ENCODE measurements at regions not wholly inside any gene's neighbourhood (a gene's known extent, or its start where the extent isn't known, plus 50 kb on each side); places are given as distances from the start of the nearest gene placed in this dataset.
A peak's percentile ranks its signal among the peaks of the same experiment; 100 is the strongest.

DNA sequence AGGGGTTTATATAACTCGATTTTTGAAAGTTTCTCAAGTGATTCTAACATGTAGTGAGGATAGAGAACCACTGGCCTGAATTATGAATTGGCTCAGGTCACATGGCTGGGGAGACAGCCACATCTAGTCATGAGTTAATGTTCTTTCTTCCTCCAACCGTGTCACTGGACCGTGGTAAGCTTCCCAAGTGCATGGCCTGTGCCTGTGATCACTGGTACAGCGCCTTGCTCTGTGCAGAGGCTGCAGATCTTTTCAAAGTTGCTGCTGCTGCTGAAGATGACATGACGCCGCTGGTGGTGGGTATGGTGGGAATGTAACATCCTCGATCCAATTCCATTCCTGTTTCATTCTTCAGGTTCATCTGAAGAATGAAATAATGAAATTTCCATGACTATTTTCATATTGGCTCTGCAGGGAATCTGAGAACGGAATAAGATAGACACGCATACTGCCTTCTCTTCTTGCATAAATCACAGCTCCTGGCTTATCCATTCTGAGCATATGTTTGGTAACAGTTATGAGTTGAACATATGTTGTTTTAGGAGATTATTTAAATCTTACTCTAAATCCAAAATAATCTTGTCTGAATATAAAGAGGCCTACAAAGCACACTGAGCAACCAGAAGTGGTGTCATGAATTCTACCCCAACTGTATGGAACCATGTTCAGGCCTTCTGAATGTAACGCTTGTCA lies 100.5 kb upstream of the THSD7B start:
- no peaks in the 10 kb centered on the region for H4K20me1 ChIP-seq
- no peak for TF ChIP-seq Cebpa-rat (IDR thresholded peaks at IDR 0.05)
- no peaks in the 10 kb centered on the region for H3K27me3 ChIP-seq
- no peak overlapping the region for H3K27ac ChIP-seq
- H3K9ac ChIP-seq, result no peak overlapping the region
- H3K9me3 ChIP-seq (replicated peaks in 1 of 11), result peaks cover 0 to 6% (median 0%) of the 10 kb centered on the region in 11 experiments; a peak in 1 of 22 replicates
- no peaks in the 10 kb centered on the region for H3K36me3 ChIP-seq
- no peak overlapping the region for H3K4me2 ChIP-seq
- H3K4me3 ChIP-seq, result no peak overlapping the region
- peaks cover 0 to 9% (median 6%) of the 10 kb centered on the region in 10 experiments; a peak in 13 of 20 replicates for H3K4me1 ChIP-seq

GRCh38 chr2:136658201-136658600 lies 107.1 kb upstream of the THSD7B start:
- Histone ChIP-seq H3K9ac (no peak overlapping the region), H3K9me3 (replicated peaks in 1 of 11) (no peaks in the 10 kb centered on the region), H3K27ac (no peak overlapping the region), H3K4me2 (no peak overlapping the region), H3K27me3 (no peaks in the 10 kb centered on the region), H3K4me1 (no peaks in the 10 kb centered on the region), H3K4me3 (no peak overlapping the region), H4K20me1 (no peaks in the 10 kb centered on the region), H3K36me3 (no peaks in the 10 kb centered on the region)
- TF ChIP-seq Cebpa-rat (IDR thresholded peaks at IDR 0.05), result no peak; a peak in 1 of 22 replicates

- no peak overlapping the region for H3K4me2 ChIP-seq
- no peak overlapping the region for H3K4me3 ChIP-seq
- no peak overlapping the region for H3K9ac ChIP-seq
- no peaks in the 10 kb centered on the region for H3K9me3 ChIP-seq (replicated peaks in 1 of 11)
- no peak for TF ChIP-seq Cebpa-rat (IDR thresholded peaks at IDR 0.05)
- H3K4me1 ChIP-seq, result no peaks in the 10 kb centered on the region
- H3K27me3 ChIP-seq, result no peaks in the 10 kb centered on the region
- no peaks in the 10 kb centered on the region for H3K36me3 ChIP-seq
- H4K20me1 ChIP-seq, result no peaks in the 10 kb centered on the region
- H3K27ac ChIP-seq, result no peak overlapping the region
These were observed 111.5 kb upstream of the THSD7B start for GRCh38 chr2:136653861-136654260.

GRCh38 chr2:136651456-136652010 lies 113.8 kb upstream of the THSD7B start:
- Histone ChIP-seq H3K9me3 (replicated peaks in 1 of 11) (no peaks in the 10 kb centered on the region), H3K9ac (no peak overlapping the region), H3K36me3 (no peaks in the 10 kb centered on the region), H3K4me3 (no peak overlapping the region), H3K4me2 (no peak overlapping the region), H4K20me1 (no peaks in the 10 kb centered on the region), H3K27ac (no peak overlapping the region), H3K27me3 (no peaks in the 10 kb centered on the region), H3K4me1 (no peaks in the 10 kb centered on the region)
- no peak for TF ChIP-seq Cebpa-rat (IDR thresholded peaks at IDR 0.05)

DNA sequence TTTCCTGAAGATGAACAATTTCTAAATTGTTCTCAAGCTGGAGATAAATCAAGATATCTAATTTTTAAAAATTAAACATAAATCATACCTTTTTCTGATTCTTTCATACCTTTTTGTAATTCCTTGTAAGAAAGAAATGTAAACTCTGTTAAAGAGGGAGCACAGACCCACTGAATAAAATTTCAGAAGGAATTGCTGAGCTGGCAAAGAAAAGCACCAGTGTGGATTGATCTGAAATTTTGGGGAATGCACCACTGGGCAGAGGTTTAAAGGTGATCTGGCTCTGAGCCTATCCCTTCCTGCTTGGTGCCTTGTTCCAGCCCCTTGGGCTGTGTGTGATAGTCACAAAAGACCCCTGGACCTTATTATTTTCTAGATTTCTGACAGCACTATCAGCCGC lies 118.3 kb upstream of the THSD7B start:
- no peak overlapping the region for H3K4me2 ChIP-seq
- H3K4me1 ChIP-seq, result peaks cover 0 to 8% (median 0%) of the 10 kb centered on the region in 10 experiments; a peak in 4 of 20 replicates
- no peak for TF ChIP-seq Cebpa-rat (IDR thresholded peaks at IDR 0.05)
- H3K9ac ChIP-seq, result no peak overlapping the region
- H3K9me3 ChIP-seq (replicated peaks in 1 of 11), result no peaks in the 10 kb centered on the region
- no peak overlapping the region for H3K4me3 ChIP-seq
- H3K27ac ChIP-seq, result no peak overlapping the region
- no peaks in the 10 kb centered on the region for H3K27me3 ChIP-seq
- no peaks in the 10 kb centered on the region for H3K36me3 ChIP-seq
- no peaks in the 10 kb centered on the region for H4K20me1 ChIP-seq

- Histone ChIP-seq H3K4me2 (peak overlapping the region in 3 of 11 experiments; percentile 0 to 19 (median 6); a peak in 3 of 22 replicates), H3K36me3 (no peaks in the 10 kb centered on the region), H3K4me1 (peaks cover 0 to 8% (median 0%) of the 10 kb centered on the region in 10 experiments; a peak in 4 of 20 replicates), H3K27ac (no peak overlapping the region), H3K4me3 (no peak overlapping the region), H4K20me1 (no peaks in the 10 kb centered on the region), H3K9ac (no peak overlapping the region), H3K27me3 (no peaks in the 10 kb centered on the region), H3K9me3 (replicated peaks in 1 of 11) (no peaks in the 10 kb centered on the region)
- no peak for TF ChIP-seq Cebpa-rat (IDR thresholded peaks at IDR 0.05)
These were observed 120.0 kb upstream of the THSD7B start for GRCh38 chr2:136645236-136645828.

- TF ChIP-seq Cebpa-rat (IDR thresholded peaks at IDR 0.05), result no peak
- H3K27me3 ChIP-seq, result no peaks in the 10 kb centered on the region
These were observed 125.7 kb upstream of the THSD7B start for GRCh38 chr2:136639651-136640050.

GRCh38 chr2:136638193-136638592 lies 127.2 kb upstream of the THSD7B start:
- no peak for TF ChIP-seq Cebpa-rat (IDR thresholded peaks at IDR 0.05)

More at GRCh38 chr2:136639651-136640050, 125.7 kb upstream of the THSD7B start:
- no peaks in the 10 kb centered on the region for H3K36me3 ChIP-seq
- H3K9me3 ChIP-seq (replicated peaks in 1 of 11), result peaks cover 0 to 7% (median 0%) of the 10 kb centered on the region in 11 experiments; a peak in 4 of 22 replicates
- no peak overlapping the region for H3K27ac ChIP-seq
- H3K4me3 ChIP-seq, result no peak overlapping the region
- no peaks in the 10 kb centered on the region for H4K20me1 ChIP-seq
- H3K4me1 ChIP-seq, result no peaks in the 10 kb centered on the region
- no peak overlapping the region for H3K9ac ChIP-seq
- H3K4me2 ChIP-seq, result no peak overlapping the region

DNA sequence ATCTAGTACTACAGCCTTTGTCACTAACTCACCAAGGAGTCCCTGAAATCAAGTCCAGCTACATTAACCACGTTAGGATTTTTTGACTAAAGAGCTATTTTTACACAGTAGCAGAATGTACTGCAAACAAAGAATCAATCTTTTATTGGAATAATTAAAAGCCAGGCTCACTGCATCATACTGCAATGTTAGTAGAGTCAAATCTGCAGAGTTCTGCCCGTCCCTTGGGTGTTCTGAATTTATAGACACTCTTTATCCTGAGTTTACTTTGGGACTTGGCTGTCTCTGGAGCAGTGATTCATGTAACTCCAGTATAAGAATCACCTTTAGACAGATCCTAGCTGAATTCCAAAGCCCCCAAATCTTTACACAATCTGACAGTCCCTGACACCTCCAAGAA lies 127.9 kb upstream of the THSD7B start:
- no peaks in the 10 kb centered on the region for H3K4me1 ChIP-seq
- H3K36me3 ChIP-seq, result no peaks in the 10 kb centered on the region
- H3K4me2 ChIP-seq, result no peak overlapping the region
- no peak overlapping the region for H3K4me3 ChIP-seq
- no peak overlapping the region for H3K9ac ChIP-seq
- no peak overlapping the region for H3K27ac ChIP-seq
- H3K9me3 ChIP-seq (replicated peaks in 1 of 11), result peaks cover 0 to 7% (median 0%) of the 10 kb centered on the region in 11 experiments; a peak in 4 of 22 replicates
- no peaks in the 10 kb centered on the region for H4K20me1 ChIP-seq
- TF ChIP-seq Cebpa-rat (IDR thresholded peaks at IDR 0.05), result no peak
- H3K27me3 ChIP-seq, result no peaks in the 10 kb centered on the region

More at GRCh38 chr2:136638193-136638592, 127.2 kb upstream of the THSD7B start:
- Histone ChIP-seq H3K4me2 (no peak overlapping the region), H3K4me1 (no peaks in the 10 kb centered on the region), H3K4me3 (no peak overlapping the region), H3K27me3 (no peaks in the 10 kb centered on the region), H4K20me1 (no peaks in the 10 kb centered on the region), H3K36me3 (no peaks in the 10 kb centered on the region), H3K27ac (no peak overlapping the region), H3K9me3 (replicated peaks in 1 of 11) (peaks cover 0 to 7% (median 0%) of the 10 kb centered on the region in 11 experiments; a peak in 4 of 22 replicates), H3K9ac (no peak overlapping the region)

All from BLaER1 treated with 17β-estradiol and CSF1 and Interleukin-3, amounts not matched to agents 10 nM and 100 nM (cell line).